GM18507 (cell line): ENCODE measurements at regions not wholly inside any gene's neighbourhood (a gene's known extent, or its start where the extent isn't known, plus 50 kb on each side); places are given as distances from the start of the nearest gene placed in this dataset.

ENCODE experiments used
- DNase-seq: peaks from one replicate; pipeline ENCODE4 v3.0.0; 2011; ENCODE audit warnings: low read depth; ENCODE audit not compliant: insufficient read length; ENCODE audit errors: extremely low spot score
- FAIRE-seq: peaks from 2 replicates; lab custom pipeline; 2011; peaks lifted over from hg19 to GRCh38; lab: Jason Lieb, UNC

- DNase-seq (no peak), FAIRE-seq (no peak)
Observed at GRCh38 chr12:42855362-42855950, 265.9 kb upstream of the PRICKLE1 start.

- no peak for DNase-seq
- FAIRE-seq: no peak
Observed at GRCh38 chr12:42854826-42855225, 265.3 kb upstream of the PRICKLE1 start.

- no peak for FAIRE-seq
Observed at GRCh38 chr12:42854208-42854607, 264.7 kb upstream of the PRICKLE1 start.

GRCh38 chr12:42853370-42854140 lies 264.0 kb upstream of the PRICKLE1 start:
- FAIRE-seq: no peak

More at GRCh38 chr12:42854208-42854607, 264.7 kb upstream of the PRICKLE1 start:
- no peak for DNase-seq

GRCh38 chr12:42846782-42847181 lies 257.2 kb upstream of the PRICKLE1 start:
- FAIRE-seq (no peak), DNase-seq (no peak)

More at GRCh38 chr12:42853370-42854140, 264.0 kb upstream of the PRICKLE1 start:
- DNase-seq: no peak

- no peak for DNase-seq
- FAIRE-seq: no peak
Observed at GRCh38 chr12:42834062-42834461, 244.5 kb upstream of the PRICKLE1 start.

GRCh38 chr12:42828836-42829235 lies 239.3 kb upstream of the PRICKLE1 start:
- DNase-seq (no peak), FAIRE-seq (no peak)

GRCh38 chr12:42824327-42824726 lies 234.8 kb upstream of the PRICKLE1 start:
- DNase-seq (no peak), FAIRE-seq (no peak)

GRCh38 chr12:42823679-42824078 lies 234.1 kb upstream of the PRICKLE1 start:
- FAIRE-seq (no peak), DNase-seq (no peak)

- FAIRE-seq: no peak
- DNase-seq: no peak
Observed at GRCh38 chr12:42819846-42820245, 230.3 kb upstream of the PRICKLE1 start.

GRCh38 chr12:42815068-42815467 lies 225.5 kb upstream of the PRICKLE1 start:
- DNase-seq (no peak), FAIRE-seq (no peak)

GRCh38 chr12:42812871-42813270 lies 223.3 kb upstream of the PRICKLE1 start:
- no peak for DNase-seq
- no peak for FAIRE-seq

- DNase-seq (no peak), FAIRE-seq (no peak)
Observed at GRCh38 chr12:42812086-42812485, 222.5 kb upstream of the PRICKLE1 start.

- DNase-seq (no peak), FAIRE-seq (no peak)
Observed at GRCh38 chr12:42810006-42810405, 220.5 kb upstream of the PRICKLE1 start.

GRCh38 chr12:42809226-42809625 lies 219.7 kb upstream of the PRICKLE1 start:
- FAIRE-seq (no peak), DNase-seq (no peak)

- no peak for FAIRE-seq
- no peak for DNase-seq
Observed at GRCh38 chr12:42807766-42808165, 218.2 kb upstream of the PRICKLE1 start.

- no peak for FAIRE-seq
- no peak for DNase-seq
Observed at GRCh38 chr12:42807251-42807650, 217.7 kb upstream of the PRICKLE1 start.

GRCh38 chr12:42804928-42805327 lies 215.4 kb upstream of the PRICKLE1 start:
- DNase-seq (no peak), FAIRE-seq (no peak)

GRCh38 chr12:42802785-42803189 lies 213.2 kb upstream of the PRICKLE1 start:
- DNase-seq (no peak), FAIRE-seq (no peak)

- no peak for FAIRE-seq
- DNase-seq: no peak
Observed at GRCh38 chr12:42801271-42801670, 211.7 kb upstream of the PRICKLE1 start.

- no peak for DNase-seq
- no peak for FAIRE-seq
Observed at GRCh38 chr12:42799966-42800365, 210.4 kb upstream of the PRICKLE1 start.
